Stimulated activated CD8-positive, alpha-beta memory T cell treated with anti-CD3 and anti-CD28 coated beads, Interleukin-2, amount 100 ng/mL, for 48 hours (primary cell): ENCODE measurements at regions not wholly inside any gene's neighbourhood (a gene's known extent, or its start where the extent isn't known, plus 50 kb on each side); places are given as distances from the start of the nearest gene placed in this dataset.
"Not testable (repeated sequence)": the region's sequence is repeated elsewhere in the genome, so short reads cannot be mapped to it uniquely, and the experiment has no call there.

Source experiments
- DNase-seq, 2 donors: peaks; one replicate each; pipeline ENCODE4 v3.0.0-alpha.2; 2020; ENCODE audit warnings: low read depth in 2 of 2

DNA sequence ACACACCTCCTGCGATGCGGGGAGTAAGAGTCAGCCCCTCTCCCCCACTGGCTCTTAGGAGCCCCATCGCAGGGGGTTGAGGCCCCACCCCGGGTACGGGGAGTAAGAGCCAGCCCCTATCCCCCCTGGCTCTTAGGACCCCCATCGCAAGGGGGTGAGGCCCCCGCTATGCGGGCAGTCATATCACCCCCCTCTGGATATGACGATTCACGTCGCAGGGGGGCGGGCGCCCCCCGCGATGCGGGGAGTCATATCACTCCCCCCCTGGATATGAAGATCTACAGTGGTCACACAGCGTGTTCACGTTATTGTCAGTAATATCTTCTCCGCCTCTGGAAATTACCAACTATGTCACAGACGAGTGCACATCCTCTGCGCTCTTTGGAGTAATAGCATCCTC is 61.1 kb downstream of the DEFB131A start:
- not testable (repeated sequence) for DNase-seq

DNA sequence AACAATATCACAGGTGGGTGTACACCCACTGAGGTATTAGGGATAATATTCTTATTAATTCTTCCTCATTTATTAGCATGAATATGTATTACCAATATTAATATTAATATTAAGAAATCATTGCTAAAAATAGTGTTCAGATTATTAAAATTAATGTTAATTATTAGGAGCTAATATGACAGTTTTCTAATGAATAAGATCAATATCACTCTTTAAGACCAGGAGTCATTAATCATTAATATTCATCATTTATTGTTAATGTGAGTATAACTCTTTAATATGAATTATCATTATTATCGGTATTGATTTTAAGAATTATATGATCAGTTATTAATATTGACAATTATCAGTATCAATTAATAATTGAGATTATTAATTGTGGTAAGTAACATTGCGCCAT is 62.5 kb downstream of the DEFB131A start:
- DNase-seq, result not testable (repeated sequence)

DNA sequence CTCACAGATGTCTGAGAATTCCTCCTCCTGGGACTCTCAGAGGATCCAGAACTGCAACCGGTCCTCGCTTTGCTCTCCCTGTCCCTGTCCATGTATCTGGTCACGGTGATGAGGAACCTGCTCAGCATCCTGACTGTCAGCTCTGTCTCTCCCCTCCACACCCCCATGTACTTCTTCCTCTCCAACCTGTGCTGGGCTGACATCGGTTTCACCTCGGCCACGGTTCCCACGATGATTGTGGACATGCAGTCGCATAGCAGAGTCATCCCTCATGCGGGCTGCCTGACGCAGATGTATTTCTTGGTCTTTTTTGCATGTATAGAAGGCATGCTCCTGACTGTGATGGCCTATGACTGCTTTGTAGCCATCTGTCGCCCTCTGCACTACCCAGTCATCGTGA is 68.7 kb downstream of the DEFB131A start:
- DNase-seq, result not testable (repeated sequence)

DNA sequence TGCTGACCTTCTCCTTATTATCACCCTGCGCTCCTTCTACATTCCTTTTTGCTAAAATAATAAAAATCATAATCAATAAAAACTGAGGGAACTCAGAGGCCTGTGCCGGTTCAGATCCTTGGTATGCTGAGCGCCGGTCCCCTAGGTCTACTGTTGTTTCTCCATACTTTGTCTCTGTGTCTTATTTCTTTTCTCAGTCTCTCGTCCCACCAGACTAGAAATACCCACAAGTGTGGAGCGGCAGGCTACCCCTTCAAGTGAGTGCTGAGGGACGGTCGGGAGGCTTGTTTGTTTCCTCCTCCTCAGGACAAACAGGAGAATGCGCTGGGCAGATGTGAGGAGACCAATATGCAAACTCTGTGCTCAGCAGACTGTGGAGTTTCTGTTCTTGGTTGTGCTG is 75.4 kb downstream of the DEFB131A start:
- not testable (repeated sequence) for DNase-seq

GRCh38 chr4:9522903-9523302 is 78.7 kb downstream of the DEFB131A start:
- DNase-seq, result not testable (repeated sequence)

DNA sequence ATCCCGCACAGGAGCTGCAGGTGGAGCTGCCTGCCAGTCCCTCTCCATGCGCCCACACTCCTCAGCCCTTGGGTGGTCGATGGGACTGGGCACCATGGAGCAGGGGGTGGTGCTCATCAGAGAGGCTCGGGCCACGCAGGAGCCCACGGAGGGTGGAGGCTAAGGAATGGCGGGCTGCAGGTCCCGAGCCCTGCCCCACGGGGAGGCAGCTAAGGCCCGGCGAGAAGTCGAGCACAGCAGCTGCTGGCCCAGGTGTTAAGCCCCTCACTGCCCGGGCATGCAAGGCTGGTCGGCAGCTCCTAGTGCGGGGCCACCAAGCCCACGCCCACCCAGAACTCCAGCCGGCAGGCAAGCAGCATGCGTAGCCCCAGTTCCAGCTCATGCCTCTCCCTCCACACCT is 80.2 kb downstream of the DEFB131A start:
- DNase-seq, result not testable (repeated sequence)

DNA sequence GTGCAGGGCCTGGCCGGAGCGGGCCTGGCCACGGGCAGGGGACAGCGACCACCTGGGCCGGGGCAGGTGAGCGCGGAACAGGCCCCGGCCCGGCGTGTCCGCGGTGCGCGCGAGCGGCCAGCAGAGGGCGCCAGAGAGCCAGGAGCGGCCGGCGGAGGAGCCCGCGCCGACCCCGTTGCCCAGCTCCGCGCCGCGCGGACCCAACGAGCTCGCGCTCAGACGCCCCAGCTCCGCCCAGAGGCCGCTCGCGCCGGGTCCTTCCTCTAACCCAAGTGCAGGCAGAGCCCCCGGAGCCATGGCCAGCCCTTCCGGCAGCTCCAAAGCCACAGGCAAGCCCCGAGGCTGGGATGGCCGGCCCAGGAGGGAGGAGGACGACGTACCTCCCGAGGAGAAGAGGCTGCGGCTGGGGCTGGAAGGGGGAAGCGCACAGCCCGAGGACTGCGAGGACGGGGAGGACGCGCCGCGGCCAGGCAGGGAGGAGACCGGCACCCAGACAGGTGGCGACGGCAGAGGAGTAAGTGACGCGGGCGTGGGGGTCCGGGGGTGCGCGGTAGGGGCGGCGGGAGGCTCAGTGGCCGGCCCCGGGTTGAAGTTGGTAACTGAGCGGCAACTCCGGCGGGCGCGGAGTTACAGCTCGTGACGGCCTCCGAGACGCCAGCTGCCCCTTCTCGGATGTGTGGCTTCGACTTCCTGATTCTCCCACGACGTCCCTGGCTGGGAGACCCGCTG is 88.1 kb downstream of the DEFB131A start:
- peak; percentile 63 to 68 for DNase-seq

GRCh38 chr4:9532863-9533192 is 88.6 kb downstream of the DEFB131A start:
- DNase-seq, result not testable (repeated sequence)

GRCh38 chr4:9537101-9537500 is 92.9 kb downstream of the DEFB131A start:
- DNase-seq, result not testable (repeated sequence)

DNA sequence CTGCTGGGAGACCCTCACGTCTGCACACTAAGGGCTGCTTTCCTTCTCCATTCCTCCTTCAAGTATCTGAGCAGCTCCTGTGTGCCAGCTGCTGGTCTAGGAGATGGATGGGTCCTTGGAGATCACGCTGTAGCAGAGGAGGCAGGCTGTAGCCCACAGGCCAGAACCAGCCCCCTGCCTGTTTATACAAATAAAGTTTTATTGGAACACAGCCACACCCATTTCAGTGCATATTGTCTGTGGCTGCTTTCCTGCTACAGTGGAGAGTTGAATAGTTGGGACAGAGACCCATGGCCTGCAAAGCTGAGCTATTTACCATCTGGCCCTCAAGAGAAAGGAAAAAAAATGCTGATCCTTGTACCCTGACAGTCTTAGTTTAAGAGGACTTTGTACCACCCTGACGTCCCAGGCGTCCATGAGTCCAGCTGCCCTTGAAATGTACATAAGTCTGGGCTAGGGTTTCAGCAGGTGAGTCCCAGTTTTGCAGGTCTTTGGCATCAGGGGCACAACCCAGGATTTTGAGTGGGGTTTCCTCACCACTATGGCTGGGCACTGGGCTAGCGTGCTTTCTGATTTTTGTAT is 95.8 kb downstream of the DEFB131A start:
- DNase-seq, result not testable (repeated sequence)

GRCh38 chr4:9541388-9541915 is 97.2 kb downstream of the DEFB131A start:
- not testable (repeated sequence) for DNase-seq

- DNase-seq, result not testable (repeated sequence)
These were observed 100.6 kb downstream of the DEFB131A start for GRCh38 chr4:9544851-9545250.

DNA sequence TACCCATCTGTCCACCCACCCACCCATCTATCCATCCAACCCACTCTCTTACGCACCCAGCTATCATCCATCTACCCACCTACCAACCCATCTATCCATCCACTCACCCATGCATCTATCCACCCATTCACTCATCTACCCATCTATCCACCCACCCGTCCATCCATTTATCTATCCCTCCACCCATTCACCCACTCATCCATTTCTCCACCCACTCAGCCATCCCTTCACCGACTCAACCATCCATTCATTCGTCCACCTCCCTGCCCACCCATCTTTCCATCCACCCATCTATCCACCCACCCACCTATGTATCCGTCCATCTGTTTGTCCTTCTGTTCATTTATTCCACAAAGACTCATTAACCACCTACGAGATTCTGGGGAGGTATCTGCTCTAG is 103.3 kb downstream of the DEFB131A start:
- DNase-seq, result not testable (repeated sequence)

DNA sequence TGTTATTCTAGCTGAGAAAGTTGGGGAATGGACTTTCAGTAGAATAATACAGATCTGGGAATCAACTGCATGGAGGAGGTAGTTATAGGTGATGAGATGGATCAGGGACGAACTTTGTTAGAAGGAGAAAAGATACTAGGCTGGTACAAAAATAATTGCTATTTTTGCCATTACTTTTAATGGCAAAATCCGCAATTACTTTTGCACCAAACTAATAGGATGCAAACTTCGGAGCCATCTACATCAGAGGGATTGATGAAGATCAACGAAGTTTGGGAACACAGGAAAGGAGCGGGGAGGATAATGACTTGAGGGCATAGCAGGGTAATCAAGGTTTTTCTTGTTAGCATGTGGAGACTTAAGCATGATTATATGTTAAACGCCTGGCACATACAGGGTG is 111.9 kb downstream of the DEFB131A start:
- not testable (repeated sequence) for DNase-seq

- not testable (repeated sequence) for DNase-seq
These were observed 133.7 kb downstream of the DEFB131A start for GRCh38 chr4:9577869-9578268.

DNA sequence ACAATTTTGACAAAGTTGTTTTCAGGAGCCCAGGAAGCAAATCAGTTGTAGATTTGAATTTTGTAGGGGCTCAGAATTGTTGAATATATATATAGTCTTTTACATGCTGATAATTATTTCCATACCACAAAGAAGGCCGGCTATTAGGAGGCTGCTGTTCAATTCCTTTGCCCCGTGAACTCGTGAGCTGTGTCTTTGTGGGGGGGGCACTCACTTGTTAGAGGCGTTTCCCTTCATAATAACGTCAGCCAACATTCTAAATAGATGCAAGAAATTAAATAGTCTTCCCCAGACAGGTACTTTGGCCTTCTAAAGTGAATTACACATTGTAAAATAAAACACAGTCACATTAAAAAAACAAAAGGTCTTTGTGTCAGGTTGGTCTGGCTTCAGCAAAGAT is 138.7 kb downstream of the DEFB131A start:
- not testable (repeated sequence) for DNase-seq

- DNase-seq, result no peak
These were observed 147.8 kb downstream of the DEFB131A start for GRCh38 chr4:9592010-9592409.

- no peak for DNase-seq
These were observed 150.7 kb downstream of the DEFB131A start for GRCh38 chr4:9594948-9595347.

GRCh38 chr4:9595531-9595930 is 151.3 kb downstream of the DEFB131A start:
- not testable (repeated sequence) for DNase-seq

DNA sequence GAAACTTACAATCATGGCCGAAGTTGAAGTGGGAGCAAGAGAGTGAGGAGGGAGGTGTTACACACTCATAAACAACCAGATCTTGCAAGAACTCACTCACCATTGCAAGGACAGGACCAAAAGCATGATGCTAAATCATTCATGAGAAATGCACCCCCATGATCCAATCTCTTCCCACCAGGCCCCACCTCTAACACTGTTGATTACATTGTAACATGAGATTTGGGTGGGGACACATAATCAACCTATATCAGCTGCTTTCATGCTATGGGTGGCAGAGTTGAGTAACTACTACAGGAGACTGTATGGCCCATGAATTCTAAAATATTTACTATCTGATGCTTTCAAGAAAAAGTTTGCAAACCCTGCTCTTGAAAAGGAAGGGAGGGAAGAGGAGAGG is 155.1 kb downstream of the DEFB131A start:
- no peak for DNase-seq

GRCh38 chr4:9600246-9600645 is 156.0 kb downstream of the DEFB131A start:
- no peak for DNase-seq

GRCh38 chr4:9602389-9602914 is 158.2 kb downstream of the DEFB131A start:
- DNase-seq, result no peak
